Fibroblast of lung (primary cell): ENCODE measurements at regions not wholly inside any gene's neighbourhood (a gene's known extent, or its start where the extent isn't known, plus 50 kb on each side); places are given as distances from the start of the nearest gene placed in this dataset.

Experiments used
- DNase-seq, 2 donors: peaks; one replicate each; pipeline versions ENCODE4 v3.0.0 to v3.0.0-alpha.2; 2010; ENCODE audit warnings: low read depth in 2 of 2
- H2AFZ ChIP-seq: 2 replicates; pipeline ENCODE4 v1.5.1; 2012; ENCODE audit warnings: low read length, control low read depth, inconsistent platforms
- H3K27ac ChIP-seq: 2 replicates; pipeline ENCODE4 v1.5.1; 2011; ENCODE audit warnings: low read length, control low read depth; ENCODE audit not compliant: insufficient read depth
- H3K27me3 ChIP-seq: 2 replicates; pipeline ENCODE4 v1.5.1; 2011; ENCODE audit warnings: mild to moderate bottlenecking, low read length; ENCODE audit not compliant: control insufficient read depth, insufficient read depth
- H3K36me3 ChIP-seq: 2 replicates; pipeline ENCODE4 v1.5.1; 2011; ENCODE audit warnings: low read length; ENCODE audit not compliant: control insufficient read depth, insufficient read depth
- H3K4me1 ChIP-seq: 2 replicates; pipeline ENCODE4 v1.5.1; 2011; ENCODE audit warnings: low read length; ENCODE audit not compliant: control insufficient read depth, insufficient read depth; ENCODE audit errors: extremely low read depth
- H3K4me2 ChIP-seq: 2 replicates; pipeline ENCODE4 v1.5.1; 2011; ENCODE audit warnings: low read length, control low read depth; ENCODE audit not compliant: insufficient read depth; ENCODE audit errors: extremely low read depth
- H3K4me3 ChIP-seq, 4 experiments: fragments of 200-600 bp in 1 of 4; sonication (generic) in 1 of 4; replicated peaks in 1 of 4; 2 replicates each; pipeline ENCODE4 v1.5.1; 2011 to 2016; ENCODE audit warnings: low read length in 4 of 4, low read depth in 3 of 4, mild to moderate bottlenecking in 3 of 4, control low read depth in 2 of 4, inconsistent platforms in 1 of 4, mixed read lengths in 1 of 4; ENCODE audit not compliant: insufficient read depth in 1 of 4; ENCODE audit errors: control extremely low read depth in 1 of 4
- H3K79me2 ChIP-seq: 2 replicates; pipeline ENCODE4 v1.5.1; 2012; ENCODE audit warnings: mild to moderate bottlenecking, low read length, inconsistent platforms; ENCODE audit not compliant: control insufficient read depth, insufficient read depth
- H3K9ac ChIP-seq: 2 replicates; pipeline ENCODE4 v1.5.1; 2011; ENCODE audit warnings: mild to moderate bottlenecking, low read length, control low read depth; ENCODE audit not compliant: insufficient read depth
- H3K9me3 ChIP-seq: 2 replicates; pipeline ENCODE4 v1.5.1; 2012; ENCODE audit warnings: low read depth, low read length; ENCODE audit not compliant: control insufficient read depth, insufficient read depth
- H4K20me1 ChIP-seq: 2 replicates; pipeline ENCODE4 v1.5.1; 2011; ENCODE audit warnings: low read length; ENCODE audit not compliant: control insufficient read depth, insufficient read depth; ENCODE audit errors: extremely low read depth
- EZH2 ChIP-seq: IDR thresholded peaks from 2 replicates; pipeline ENCODE4 v1.5.1; 2012; ENCODE audit warnings: low read length, control low read depth, mild to moderate bottlenecking; ENCODE audit errors: missing control alignments
- TF ChIP-seq, protein P1 (sequence below), 2 donors: IDR thresholded peaks in 1 of 2; conservative IDR thresholded peaks in 1 of 2; 1 replicate in 1 of 2; 2 replicates in 1 of 2; pipeline ENCODE4 v1.5.1; 2011 to 2012; ENCODE audit warnings: low read length in 2 of 2, control low read depth in 1 of 2, inconsistent platforms in 1 of 2, low read depth in 1 of 2, mild to moderate bottlenecking in 1 of 2

DNA sequence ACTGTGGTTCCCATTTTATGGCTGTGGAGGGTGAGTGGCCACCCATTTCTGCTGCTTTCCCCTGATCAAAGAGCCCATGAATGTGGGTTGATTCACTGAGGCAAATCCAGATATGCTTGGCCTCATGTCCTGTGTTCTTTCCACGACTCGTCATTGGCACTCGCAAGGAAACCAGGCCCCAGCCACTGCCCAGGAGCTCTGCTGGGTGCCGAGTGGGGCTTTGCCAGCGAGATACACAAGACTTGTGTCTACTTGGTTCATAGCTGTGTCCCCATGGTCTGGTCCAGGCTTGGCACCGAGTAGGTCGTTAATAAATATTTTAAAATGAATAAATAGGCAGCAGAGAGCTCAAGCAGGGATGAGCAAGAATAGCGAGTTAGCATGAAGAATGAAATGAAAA is 1291.5 kb downstream of the TBC1D22A start:
- Histone ChIP-seq H3K4me1 (no peaks in the 10 kb centered on the region), H4K20me1 (no peaks in the 10 kb centered on the region), H3K9ac (no peak overlapping the region), H3K4me2 (no peak overlapping the region), H3K27ac (no peak overlapping the region), H2AFZ (no peak overlapping the region), H3K27me3 (no peaks in the 10 kb centered on the region), H3K4me3 (no peak overlapping the region), H3K36me3 (no peaks in the 10 kb centered on the region), H3K9me3 (no peaks in the 10 kb centered on the region), H3K79me2 (no peaks in the 10 kb centered on the region)
- no peak for DNase-seq
- TF ChIP-seq, protein P1, sequence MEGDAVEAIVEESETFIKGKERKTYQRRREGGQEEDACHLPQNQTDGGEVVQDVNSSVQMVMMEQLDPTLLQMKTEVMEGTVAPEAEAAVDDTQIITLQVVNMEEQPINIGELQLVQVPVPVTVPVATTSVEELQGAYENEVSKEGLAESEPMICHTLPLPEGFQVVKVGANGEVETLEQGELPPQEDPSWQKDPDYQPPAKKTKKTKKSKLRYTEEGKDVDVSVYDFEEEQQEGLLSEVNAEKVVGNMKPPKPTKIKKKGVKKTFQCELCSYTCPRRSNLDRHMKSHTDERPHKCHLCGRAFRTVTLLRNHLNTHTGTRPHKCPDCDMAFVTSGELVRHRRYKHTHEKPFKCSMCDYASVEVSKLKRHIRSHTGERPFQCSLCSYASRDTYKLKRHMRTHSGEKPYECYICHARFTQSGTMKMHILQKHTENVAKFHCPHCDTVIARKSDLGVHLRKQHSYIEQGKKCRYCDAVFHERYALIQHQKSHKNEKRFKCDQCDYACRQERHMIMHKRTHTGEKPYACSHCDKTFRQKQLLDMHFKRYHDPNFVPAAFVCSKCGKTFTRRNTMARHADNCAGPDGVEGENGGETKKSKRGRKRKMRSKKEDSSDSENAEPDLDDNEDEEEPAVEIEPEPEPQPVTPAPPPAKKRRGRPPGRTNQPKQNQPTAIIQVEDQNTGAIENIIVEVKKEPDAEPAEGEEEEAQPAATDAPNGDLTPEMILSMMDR (conservative IDR thresholded peaks at IDR 0.05 in 1 of 2, IDR thresholded peaks at IDR 0.05 in 1 of 2; ENCODE audit: low read depth in 1 of 2, low read length in 2 of 2) = no peak
- no peak for TF ChIP-seq EZH2

DNA sequence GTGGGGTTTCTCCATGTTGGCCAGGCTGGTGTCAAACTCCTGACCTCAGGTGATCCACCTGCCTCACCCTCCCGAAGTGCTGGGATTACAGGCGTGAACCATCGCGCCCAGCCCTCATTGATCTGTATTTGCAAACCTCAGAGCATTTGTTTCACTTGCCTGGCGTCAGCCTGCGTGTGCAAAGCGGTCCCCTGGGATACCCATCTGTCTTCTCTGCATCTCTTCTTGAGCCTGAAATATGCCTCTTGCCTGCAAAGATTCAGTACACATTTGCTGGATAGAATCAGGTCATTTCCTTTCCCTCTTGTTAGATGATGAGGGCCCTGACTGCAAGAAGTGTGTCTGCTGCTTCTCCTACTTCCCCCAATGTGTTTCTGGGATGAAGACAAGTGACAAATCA is 1291.0 kb downstream of the TBC1D22A start:
- TF ChIP-seq EZH2 = no peak
- TF ChIP-seq, protein P1 (conservative IDR thresholded peaks at IDR 0.05 in 1 of 2, IDR thresholded peaks at IDR 0.05 in 1 of 2; ENCODE audit: low read depth in 1 of 2, low read length in 2 of 2) = no peak

DNA sequence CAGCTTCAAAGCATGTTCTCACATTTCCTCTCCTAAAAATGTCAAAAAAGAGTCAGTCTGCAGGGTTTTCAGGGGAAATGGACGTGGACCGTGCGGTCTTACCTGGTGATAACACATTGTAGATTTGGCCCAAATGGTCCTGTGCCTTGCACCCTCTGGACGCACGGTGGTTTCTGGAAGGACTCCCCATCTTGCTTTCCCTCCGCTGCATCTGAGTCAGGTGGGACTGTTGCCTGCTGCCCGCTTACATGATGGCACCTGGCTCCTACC is 1290.1 kb downstream of the TBC1D22A start:
- Histone ChIP-seq H3K4me3 (no peak overlapping the region), H3K4me2 (no peak overlapping the region), H4K20me1 (no peaks in the 10 kb centered on the region), H3K9ac (no peak overlapping the region), H3K36me3 (no peaks in the 10 kb centered on the region), H3K9me3 (no peaks in the 10 kb centered on the region), H3K79me2 (no peaks in the 10 kb centered on the region), H3K27ac (no peak overlapping the region), H2AFZ (no peak overlapping the region), H3K4me1 (no peaks in the 10 kb centered on the region), H3K27me3 (no peaks in the 10 kb centered on the region)
- no peak for DNase-seq
- TF ChIP-seq, protein P1 (conservative IDR thresholded peaks at IDR 0.05 in 1 of 2, IDR thresholded peaks at IDR 0.05 in 1 of 2; ENCODE audit: low read depth in 1 of 2, low read length in 2 of 2) = no peak
- no peak for TF ChIP-seq EZH2

More for the DNA sequence above, 1291.0 kb downstream of the TBC1D22A start:
- H3K27ac ChIP-seq = no peak overlapping the region
- no peak overlapping the region for H2AFZ ChIP-seq
- H3K36me3 ChIP-seq = no peaks in the 10 kb centered on the region
- H3K9ac ChIP-seq = no peak overlapping the region
- no peaks in the 10 kb centered on the region for H4K20me1 ChIP-seq
- no peaks in the 10 kb centered on the region for H3K79me2 ChIP-seq
- no peak overlapping the region for H3K4me2 ChIP-seq
- no peak for DNase-seq
- H3K27me3 ChIP-seq = no peaks in the 10 kb centered on the region
- no peak overlapping the region for H3K4me3 ChIP-seq
- H3K4me1 ChIP-seq = no peaks in the 10 kb centered on the region
- H3K9me3 ChIP-seq = no peaks in the 10 kb centered on the region
